Adrenal gland (tissue), 5 donors: ENCODE measurements at regions not wholly inside any gene's neighbourhood (a gene's known extent, or its start where the extent isn't known, plus 50 kb on each side); places are given as distances from the start of the nearest gene placed in this dataset.

ENCODE experiments used
- POLR2A ChIP-seq, 2 donors: fragments of 450-650 bp; IDR thresholded peaks; one replicate each; pipeline ENCODE4 v1.6.1; 2017; ENCODE audit warnings: antibody characterized with exemption in 2 of 2, mild to moderate bottlenecking in 2 of 2, moderate library complexity in 1 of 2
- TF ChIP-seq, protein P1 (sequence below), 6 experiments: fragments of 450-650 bp in 4 of 6; fragments of 200-600 bp in 2 of 6; sonication (generic) in 1 of 6; IDR thresholded peaks; 1 replicate in 5 of 6; 2 replicates in 1 of 6; pipeline versions ENCODE4 v1.5.1 to v1.8.0; 2016 to 2021; ENCODE audit warnings: antibody characterized with exemption in 6 of 6, mild to moderate bottlenecking in 2 of 6, moderate library complexity in 1 of 6
- donor health status: DM: no; HTN: no; CAD: no.

DNA sequence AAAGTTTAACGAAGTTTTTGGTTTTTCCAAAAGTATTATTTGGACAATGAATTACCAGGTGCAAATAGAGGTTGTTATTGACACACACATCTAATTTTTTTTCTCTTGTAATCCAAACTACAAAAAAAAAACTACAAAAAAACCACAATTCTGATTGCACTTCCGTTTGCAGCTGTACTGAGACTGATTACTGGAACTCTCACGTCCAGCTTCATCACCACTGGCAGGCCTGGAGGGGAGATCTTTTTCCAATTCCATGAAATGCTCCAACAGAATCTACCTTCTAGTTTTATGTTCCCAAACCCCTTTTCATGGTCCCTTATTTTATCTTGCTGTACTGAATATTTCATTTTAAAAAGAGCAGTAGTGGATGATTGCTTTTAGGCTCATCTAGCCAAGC lies 1118.3 kb downstream of the C4orf33 start:
- TF ChIP-seq, protein P1, sequence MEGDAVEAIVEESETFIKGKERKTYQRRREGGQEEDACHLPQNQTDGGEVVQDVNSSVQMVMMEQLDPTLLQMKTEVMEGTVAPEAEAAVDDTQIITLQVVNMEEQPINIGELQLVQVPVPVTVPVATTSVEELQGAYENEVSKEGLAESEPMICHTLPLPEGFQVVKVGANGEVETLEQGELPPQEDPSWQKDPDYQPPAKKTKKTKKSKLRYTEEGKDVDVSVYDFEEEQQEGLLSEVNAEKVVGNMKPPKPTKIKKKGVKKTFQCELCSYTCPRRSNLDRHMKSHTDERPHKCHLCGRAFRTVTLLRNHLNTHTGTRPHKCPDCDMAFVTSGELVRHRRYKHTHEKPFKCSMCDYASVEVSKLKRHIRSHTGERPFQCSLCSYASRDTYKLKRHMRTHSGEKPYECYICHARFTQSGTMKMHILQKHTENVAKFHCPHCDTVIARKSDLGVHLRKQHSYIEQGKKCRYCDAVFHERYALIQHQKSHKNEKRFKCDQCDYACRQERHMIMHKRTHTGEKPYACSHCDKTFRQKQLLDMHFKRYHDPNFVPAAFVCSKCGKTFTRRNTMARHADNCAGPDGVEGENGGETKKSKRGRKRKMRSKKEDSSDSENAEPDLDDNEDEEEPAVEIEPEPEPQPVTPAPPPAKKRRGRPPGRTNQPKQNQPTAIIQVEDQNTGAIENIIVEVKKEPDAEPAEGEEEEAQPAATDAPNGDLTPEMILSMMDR (IDR thresholded peaks at IDR 0.05), result no peak
- no peak for TF ChIP-seq POLR2A (IDR thresholded peaks at IDR 0.05)
